ENCODE measurements at regions not wholly inside any gene's neighbourhood (a gene's known extent, or its start where the extent isn't known, plus 50 kb on each side); places are given as distances from the start of the nearest gene placed in this dataset.

DNA sequence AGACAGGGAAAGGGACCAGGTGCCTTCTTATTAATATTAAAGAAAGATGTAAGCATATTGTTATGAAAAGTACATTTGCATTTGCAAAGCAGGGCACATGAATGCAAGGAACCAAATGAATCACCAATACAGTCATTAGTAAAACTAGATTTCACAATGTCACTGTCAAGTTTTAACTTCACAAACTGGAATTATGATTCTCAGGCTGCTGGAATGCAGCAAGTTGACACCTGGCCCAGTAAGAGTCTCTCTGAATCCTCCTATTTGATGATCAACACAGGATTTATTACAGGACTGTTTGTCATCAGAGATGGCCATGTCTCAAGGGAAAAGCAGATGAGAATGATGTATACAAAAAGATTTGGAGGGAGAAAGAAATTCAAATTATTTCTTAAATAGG is 72.9 kb upstream of the STK39 start:
- TF ChIP-seq, protein P1, sequence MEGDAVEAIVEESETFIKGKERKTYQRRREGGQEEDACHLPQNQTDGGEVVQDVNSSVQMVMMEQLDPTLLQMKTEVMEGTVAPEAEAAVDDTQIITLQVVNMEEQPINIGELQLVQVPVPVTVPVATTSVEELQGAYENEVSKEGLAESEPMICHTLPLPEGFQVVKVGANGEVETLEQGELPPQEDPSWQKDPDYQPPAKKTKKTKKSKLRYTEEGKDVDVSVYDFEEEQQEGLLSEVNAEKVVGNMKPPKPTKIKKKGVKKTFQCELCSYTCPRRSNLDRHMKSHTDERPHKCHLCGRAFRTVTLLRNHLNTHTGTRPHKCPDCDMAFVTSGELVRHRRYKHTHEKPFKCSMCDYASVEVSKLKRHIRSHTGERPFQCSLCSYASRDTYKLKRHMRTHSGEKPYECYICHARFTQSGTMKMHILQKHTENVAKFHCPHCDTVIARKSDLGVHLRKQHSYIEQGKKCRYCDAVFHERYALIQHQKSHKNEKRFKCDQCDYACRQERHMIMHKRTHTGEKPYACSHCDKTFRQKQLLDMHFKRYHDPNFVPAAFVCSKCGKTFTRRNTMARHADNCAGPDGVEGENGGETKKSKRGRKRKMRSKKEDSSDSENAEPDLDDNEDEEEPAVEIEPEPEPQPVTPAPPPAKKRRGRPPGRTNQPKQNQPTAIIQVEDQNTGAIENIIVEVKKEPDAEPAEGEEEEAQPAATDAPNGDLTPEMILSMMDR (tag by site-specific recombination; IDR thresholded peaks at IDR 0.05) = no peak
- TF ChIP-seq ZNF530 (tag by site-specific recombination; IDR thresholded peaks at IDR 0.05; ENCODE audit: low read depth) (no peak), SETDB1 (IDR thresholded peaks at IDR 0.05; ENCODE audit: insufficient read length, low read length) (no peak), ZNF23 (tag by site-specific recombination; IDR thresholded peaks at IDR 0.05; ENCODE audit: borderline replicate concordance) (no peak), ZNF138 (tag by site-specific recombination; IDR thresholded peaks at IDR 0.05; ENCODE audit: borderline replicate concordance) (no peak), ZNF274 (IDR thresholded peaks at IDR 0.05; ENCODE audit: low read length) (no peak), ZNF274 (tag by site-specific recombination; IDR thresholded peaks at IDR 0.05; ENCODE audit: borderline replicate concordance) (no peak), ZNF266 (tag by site-specific recombination; IDR thresholded peaks at IDR 0.05; ENCODE audit: low read depth) (no peak), ZNF394 (tag by site-specific recombination; IDR thresholded peaks at IDR 0.05; ENCODE audit: borderline replicate concordance) (no peak), TCF7L2 (IDR thresholded peaks at IDR 0.05; ENCODE audit: borderline replicate concordance, low read depth, low read length) (no peak), ZBTB17 (tag by site-specific recombination; IDR thresholded peaks at IDR 0.05) (no peak)
- TF ChIP-seq, protein P2, sequence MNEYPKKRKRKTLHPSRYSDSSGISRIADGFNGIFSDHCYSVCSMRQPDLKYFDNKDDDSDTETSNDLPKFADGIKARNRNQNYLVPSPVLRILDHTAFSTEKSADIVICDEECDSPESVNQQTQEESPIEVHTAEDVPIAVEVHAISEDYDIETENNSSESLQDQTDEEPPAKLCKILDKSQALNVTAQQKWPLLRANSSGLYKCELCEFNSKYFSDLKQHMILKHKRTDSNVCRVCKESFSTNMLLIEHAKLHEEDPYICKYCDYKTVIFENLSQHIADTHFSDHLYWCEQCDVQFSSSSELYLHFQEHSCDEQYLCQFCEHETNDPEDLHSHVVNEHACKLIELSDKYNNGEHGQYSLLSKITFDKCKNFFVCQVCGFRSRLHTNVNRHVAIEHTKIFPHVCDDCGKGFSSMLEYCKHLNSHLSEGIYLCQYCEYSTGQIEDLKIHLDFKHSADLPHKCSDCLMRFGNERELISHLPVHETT (tag by site-specific recombination; IDR thresholded peaks at IDR 0.05) = no peak
- TF ChIP-seq, protein P3, sequence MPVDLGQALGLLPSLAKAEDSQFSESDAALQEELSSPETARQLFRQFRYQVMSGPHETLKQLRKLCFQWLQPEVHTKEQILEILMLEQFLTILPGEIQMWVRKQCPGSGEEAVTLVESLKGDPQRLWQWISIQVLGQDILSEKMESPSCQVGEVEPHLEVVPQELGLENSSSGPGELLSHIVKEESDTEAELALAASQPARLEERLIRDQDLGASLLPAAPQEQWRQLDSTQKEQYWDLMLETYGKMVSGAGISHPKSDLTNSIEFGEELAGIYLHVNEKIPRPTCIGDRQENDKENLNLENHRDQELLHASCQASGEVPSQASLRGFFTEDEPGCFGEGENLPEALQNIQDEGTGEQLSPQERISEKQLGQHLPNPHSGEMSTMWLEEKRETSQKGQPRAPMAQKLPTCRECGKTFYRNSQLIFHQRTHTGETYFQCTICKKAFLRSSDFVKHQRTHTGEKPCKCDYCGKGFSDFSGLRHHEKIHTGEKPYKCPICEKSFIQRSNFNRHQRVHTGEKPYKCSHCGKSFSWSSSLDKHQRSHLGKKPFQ (tag by site-specific recombination; IDR thresholded peaks at IDR 0.05) = no peak
- TF ChIP-seq, protein P4, sequence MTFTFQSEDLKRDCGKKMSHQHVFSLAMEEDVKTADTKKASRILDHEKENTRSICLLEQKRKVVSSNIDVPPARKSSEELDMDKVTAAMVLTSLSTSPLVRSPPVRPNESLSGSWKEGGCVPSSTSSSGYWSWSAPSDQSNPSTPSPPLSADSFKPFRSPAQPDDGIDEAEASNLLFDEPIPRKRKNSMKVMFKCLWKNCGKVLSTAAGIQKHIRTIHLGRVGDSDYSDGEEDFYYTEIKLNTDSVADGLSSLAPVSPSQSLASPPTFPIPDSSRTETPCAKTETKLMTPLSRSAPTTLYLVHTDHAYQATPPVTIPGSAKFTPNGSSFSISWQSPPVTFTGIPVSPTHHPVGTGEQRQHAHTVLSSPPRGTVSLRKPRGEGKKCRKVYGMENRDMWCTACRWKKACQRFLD (tag by site-specific recombination; IDR thresholded peaks at IDR 0.05) = no peak

Measured in HEK293 (cell line).